ENCODE measurements at regions not wholly inside any gene's neighbourhood (a gene's known extent, or its start where the extent isn't known, plus 50 kb on each side); places are given as distances from the start of the nearest gene placed in this dataset.
A peak's percentile ranks its signal among the peaks of the same experiment; 100 is the strongest.

DNA sequence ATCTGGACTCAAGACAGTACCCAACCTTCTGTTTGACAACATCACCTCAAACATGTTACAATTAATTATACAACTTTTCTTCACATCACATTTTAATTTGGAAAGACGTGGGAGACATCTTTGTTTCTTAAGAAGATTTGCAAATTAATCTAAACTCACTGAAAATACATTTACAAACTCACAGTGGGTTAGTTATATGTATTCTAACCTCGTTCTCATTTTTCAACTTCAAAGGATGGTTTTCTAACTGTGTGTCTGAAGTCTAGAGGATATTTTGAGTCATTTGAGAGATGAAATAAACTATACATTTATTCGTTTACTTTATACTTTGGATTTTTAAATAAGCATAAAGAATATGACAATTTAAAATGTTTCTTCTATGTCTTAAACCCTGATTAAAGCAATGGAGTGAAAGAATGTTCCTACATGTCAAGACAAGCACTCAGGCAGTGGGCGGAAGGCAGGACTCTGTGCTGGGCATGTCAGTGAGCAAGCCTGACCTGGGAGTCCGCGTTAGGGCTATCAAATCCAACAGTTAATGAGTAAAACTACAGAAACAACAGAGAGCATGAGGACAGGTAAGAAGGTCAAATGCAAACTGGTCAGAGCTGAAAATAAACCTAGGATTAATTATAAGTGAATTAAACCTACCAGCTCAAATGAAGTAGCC is 76.5 kb upstream of the CTTNBP2NL start:
- DNase-seq: no peak

DNA sequence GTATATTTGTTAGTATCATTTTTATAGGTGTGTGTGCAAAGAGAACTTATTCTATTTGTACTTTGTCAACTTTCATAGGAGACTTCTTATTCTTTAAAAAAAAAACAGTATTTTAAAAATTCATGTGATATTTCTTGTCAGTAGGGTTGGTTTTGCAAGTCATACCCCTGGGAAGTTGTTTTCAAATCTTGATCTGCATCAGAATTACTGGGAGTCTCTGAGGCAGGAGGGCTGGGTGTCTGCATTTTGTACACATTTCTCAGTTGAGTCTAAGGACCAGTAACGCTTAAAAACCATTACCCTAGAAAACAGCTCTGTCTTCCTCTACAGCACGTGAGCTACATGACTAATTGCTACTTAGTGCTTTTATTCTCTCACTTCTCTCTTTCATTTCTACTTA is 76.0 kb upstream of the CTTNBP2NL start:
- no peak for DNase-seq

DNA sequence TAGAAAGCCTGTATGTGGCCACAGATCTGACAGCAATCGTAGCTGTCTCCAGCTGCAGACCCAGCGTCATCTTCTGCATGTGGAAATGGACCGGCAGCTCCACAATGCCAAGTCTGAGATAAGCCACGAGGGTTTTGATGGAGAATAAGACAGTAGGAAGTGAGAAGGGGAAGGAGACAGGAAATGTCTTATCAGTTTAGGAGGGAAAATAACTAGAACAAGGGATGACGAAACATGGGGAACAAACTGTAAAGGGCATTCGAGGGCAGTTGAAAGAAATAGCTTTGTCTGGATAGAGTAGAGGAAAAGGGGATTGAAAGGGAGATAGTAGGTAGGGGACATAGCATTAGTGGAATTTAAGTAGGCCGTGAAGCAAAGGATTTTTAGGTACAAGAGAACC is 74.0 kb upstream of the CTTNBP2NL start:
- DNase-seq: no peak

- DNase-seq: no peak
These were observed 72.9 kb upstream of the CTTNBP2NL start for GRCh38 chr1:112322983-112323678.

DNA sequence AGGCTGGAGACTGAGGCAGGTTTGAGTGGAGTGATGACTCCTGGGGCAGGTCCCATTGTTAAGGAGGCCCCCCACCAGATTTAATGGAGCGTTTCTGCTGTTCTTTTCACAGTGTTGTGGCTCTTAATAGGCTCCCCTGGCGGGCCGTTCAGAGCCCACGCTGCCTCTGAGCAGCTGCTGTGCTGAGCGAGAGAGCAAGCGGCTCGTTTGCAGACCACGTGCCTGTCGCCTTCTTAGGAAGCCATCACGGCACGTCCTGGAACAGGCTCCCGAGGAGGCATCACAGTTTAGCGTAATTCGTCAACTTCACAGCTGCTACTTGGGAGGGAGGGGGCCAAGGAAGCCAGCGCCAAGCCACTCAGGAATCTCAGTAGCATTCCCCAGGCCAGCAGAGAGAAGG is 70.5 kb upstream of the CTTNBP2NL start:
- no peak for DNase-seq

DNA sequence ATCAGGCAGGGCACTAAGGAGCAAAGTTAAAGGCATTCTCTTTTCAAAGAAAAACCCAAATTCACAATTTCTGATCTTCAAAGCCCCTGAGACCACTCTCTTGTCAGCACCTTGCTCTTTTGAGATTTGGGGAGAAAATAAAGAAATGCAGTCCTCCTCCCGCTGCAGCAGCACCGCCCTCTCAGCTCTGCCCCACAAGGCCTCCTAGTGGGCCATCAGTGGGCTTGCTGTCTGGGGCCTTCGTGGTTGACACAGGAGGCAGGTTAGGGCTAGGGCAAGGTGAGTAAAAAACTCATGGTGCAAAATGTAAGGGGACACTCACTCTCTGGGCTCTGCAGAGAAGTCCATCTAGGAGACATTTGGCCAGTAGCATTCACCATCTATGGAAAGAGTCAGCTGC is 67.4 kb upstream of the CTTNBP2NL start:
- no peak for DNase-seq

- DNase-seq: no peak
These were observed 63.6 kb upstream of the CTTNBP2NL start for GRCh38 chr1:112332176-112333150.

DNA sequence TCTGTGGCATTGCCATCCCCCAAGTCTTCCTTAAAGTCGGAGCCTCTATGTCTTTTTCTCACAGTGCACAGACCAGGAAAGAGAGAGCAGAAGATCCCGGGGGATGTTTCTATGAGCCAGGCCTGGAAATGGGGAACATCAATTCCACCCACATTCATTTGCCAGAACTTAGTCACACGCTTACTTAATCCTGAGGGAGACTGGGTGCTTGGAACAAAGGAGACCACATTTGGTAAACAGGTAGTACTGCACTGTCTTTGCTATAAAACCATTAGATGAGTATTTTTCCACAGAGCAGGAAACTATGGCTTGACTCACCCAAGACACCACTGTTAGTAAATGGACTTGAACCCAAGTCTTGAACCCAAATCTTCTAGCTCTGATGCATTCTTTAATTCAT is 60.7 kb upstream of the CTTNBP2NL start:
- no peak for DNase-seq

- DNase-seq: peak in 2 of 6 experiments; percentile 14 to 22
These were observed 58.9 kb upstream of the CTTNBP2NL start for GRCh38 chr1:112337028-112337531.

DNA sequence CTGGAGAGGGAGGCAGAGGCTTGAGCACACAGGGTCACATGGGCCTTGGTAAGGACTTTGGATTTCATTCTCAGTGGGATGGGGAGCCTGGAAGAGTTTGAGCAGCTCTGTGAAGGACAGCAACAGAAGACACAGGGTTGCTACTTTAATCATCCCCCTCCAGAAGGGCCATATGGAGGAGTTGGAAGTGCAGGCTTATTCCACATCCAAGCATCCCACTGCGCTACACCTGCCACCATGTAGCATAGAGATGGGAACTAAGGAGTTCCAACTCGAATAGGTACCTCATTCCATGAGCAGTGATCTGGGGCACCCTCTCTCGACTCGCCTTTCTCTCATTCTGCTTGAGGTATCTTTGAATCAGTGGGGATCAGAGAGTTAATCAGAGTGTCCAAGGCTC is 54.0 kb upstream of the CTTNBP2NL start:
- DNase-seq: no peak

- no peak for DNase-seq
These were observed 53.5 kb upstream of the CTTNBP2NL start for GRCh38 chr1:112342558-112342957.

DNA sequence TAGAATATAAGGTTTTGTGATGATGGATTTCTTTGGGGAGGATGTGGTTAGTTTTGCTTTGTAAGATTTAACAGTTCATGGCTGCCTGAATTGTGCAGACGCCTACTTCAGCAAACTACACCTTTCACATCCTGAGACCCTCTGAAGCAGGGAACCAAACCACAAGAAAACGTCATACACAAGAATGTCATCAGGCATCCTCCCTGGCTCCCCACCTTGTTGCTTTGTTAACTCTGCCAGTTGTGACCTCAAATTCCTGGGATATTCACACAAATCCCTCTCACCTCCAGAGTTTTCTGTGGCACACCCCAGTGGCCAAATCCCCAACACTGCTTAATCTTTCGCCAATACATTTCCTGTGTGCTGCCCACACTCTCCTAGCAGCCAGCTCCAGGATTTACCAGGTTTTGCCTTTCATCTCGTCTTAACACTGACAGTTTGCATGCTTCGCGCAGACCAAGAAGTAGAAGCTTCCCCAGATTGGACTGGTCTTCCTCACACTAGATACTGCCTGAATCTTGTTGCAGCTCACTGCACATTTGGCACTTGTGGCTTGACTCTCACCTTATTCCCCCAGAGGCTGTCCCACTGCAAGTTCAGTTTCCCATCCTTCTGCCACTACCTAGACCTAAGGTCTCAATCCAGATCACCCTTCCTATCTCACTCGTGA is 51.1 kb upstream of the CTTNBP2NL start:
- DNase-seq: peak in 3 of 6 experiments; percentile 58 to 72 (median 71)

Data from stimulated activated naive CD4-positive, alpha-beta T cell (primary cell).